Sigmoid colon (tissue), 4 donors: ENCODE measurements at regions not wholly inside any gene's neighbourhood (a gene's known extent, or its start where the extent isn't known, plus 50 kb on each side); places are given as distances from the start of the nearest gene placed in this dataset.

Experiments used
- CTCF ChIP-seq, 4 experiments: fragments of 450-650 bp in 3 of 4; fragments of 200-600 bp in 1 of 4; IDR thresholded peaks; one replicate each; pipeline ENCODE4 v1.5.1; 2016 to 2019; ENCODE audit warnings: antibody characterized with exemption in 4 of 4, mild to moderate bottlenecking in 3 of 4, moderate library complexity in 2 of 4
- EP300 ChIP-seq, 4 donors: sonication (generic); formaldehyde crosslinking; IDR thresholded peaks; one replicate each; pipeline ENCODE4 v1.6.1; 2017; ENCODE audit warnings: antibody characterized with exemption in 4 of 4
- POLR2A ChIP-seq, 2 donors: fragments of 450-650 bp; IDR thresholded peaks; one replicate each; pipeline ENCODE4 v1.6.1; 2016; ENCODE audit warnings: antibody characterized with exemption in 2 of 2, mild to moderate bottlenecking in 2 of 2, moderate library complexity in 2 of 2

- TF ChIP-seq EP300 (IDR thresholded peaks at IDR 0.05) = no peak
- no peak for TF ChIP-seq CTCF (IDR thresholded peaks at IDR 0.05)
- TF ChIP-seq POLR2A (IDR thresholded peaks at IDR 0.05) = no peak
These were observed 303.1 kb upstream of the PLET1 start for GRCh38 chr11:112563808-112564207.
